SU-DHL-6 (cell line): ENCODE measurements at regions not wholly inside any gene's neighbourhood (a gene's known extent, or its start where the extent isn't known, plus 50 kb on each side); places are given as distances from the start of the nearest gene placed in this dataset.

ENCODE experiments used
- CTCF ChIP-seq: fragments of 200-600 bp; sonication (generic); IDR thresholded peaks from one replicate; pipeline ENCODE4 v1.5.1; 2017; ENCODE audit warnings: antibody characterized with exemption, mild to moderate bottlenecking, low read length, moderate library complexity; ENCODE audit not compliant: insufficient read depth, poor library complexity, severe bottlenecking
- EZH2phosphoT487 ChIP-seq: fragments of 200-600 bp; sonication (generic), shearing (Covaris generic); conservative IDR thresholded peaks from 2 replicates; pipeline ENCODE4 v1.6.1; 2018; ENCODE audit warnings: mild to moderate bottlenecking, antibody characterized with exemption, low read length, moderate library complexity, mixed read lengths

- no peak for TF ChIP-seq CTCF
- no peak for TF ChIP-seq EZH2phosphoT487
Observed at GRCh38 chr2:89819809-89820208, 1128.3 kb downstream of the RPIA start.
